ENCODE measurements at regions not wholly inside any gene's neighbourhood (a gene's known extent, or its start where the extent isn't known, plus 50 kb on each side); places are given as distances from the start of the nearest gene placed in this dataset.

- ChIA-PET CTCF (no interaction called here), POLR2A (no interaction called here)
- Histone ChIP-seq H3K4me3 (ENCODE audit: control extremely low read depth in 1 of 5, extremely low read depth in 1 of 5, insufficient read depth in 1 of 5, low read depth in 2 of 5, low read length in 4 of 5) (no peak overlapping the region), H4K20me1 (ENCODE audit: control insufficient read depth, insufficient read depth, low read length, poor library complexity, severe bottlenecking) (no peaks in the 10 kb centered on the region), H3K36me3 (replicated peaks in 1 of 2; ENCODE audit: control extremely low read depth in 1 of 2, control insufficient read depth in 1 of 2, extremely low read depth in 1 of 2, insufficient read depth in 2 of 2, low read length in 1 of 2) (no peaks in the 10 kb centered on the region), H3K9ac (ENCODE audit: low read length) (no peak overlapping the region), H3K27me3 (replicated peaks in 1 of 4; ENCODE audit: control extremely low read depth in 1 of 4, control insufficient read depth in 3 of 4, insufficient read depth in 4 of 4, low read length in 3 of 4) (no peaks in the 10 kb centered on the region), H2AFZ (ENCODE audit: insufficient read depth, low read depth, low read length, poor library complexity, severe bottlenecking) (no peak overlapping the region), H3K4me1 (ENCODE audit: control insufficient read depth in 2 of 2, insufficient read depth in 2 of 2, low read length in 2 of 2) (no peaks in the 10 kb centered on the region), H3K4me2 (replicated peaks; ENCODE audit: low read depth, low read length, poor library complexity, severe bottlenecking) (no peak overlapping the region), H3K79me2 (ENCODE audit: control insufficient read depth, insufficient read depth, low read length) (no peaks in the 10 kb centered on the region), H3K9me3 (ENCODE audit: control extremely low read depth in 1 of 3, control insufficient read depth in 2 of 3, insufficient read depth in 1 of 3, low read length in 2 of 3) (no peaks in the 10 kb centered on the region), H3K27ac (ENCODE audit: low read length in 2 of 2) (no peak overlapping the region)
- no peak for DNase-seq
- TF ChIP-seq, protein P1, sequence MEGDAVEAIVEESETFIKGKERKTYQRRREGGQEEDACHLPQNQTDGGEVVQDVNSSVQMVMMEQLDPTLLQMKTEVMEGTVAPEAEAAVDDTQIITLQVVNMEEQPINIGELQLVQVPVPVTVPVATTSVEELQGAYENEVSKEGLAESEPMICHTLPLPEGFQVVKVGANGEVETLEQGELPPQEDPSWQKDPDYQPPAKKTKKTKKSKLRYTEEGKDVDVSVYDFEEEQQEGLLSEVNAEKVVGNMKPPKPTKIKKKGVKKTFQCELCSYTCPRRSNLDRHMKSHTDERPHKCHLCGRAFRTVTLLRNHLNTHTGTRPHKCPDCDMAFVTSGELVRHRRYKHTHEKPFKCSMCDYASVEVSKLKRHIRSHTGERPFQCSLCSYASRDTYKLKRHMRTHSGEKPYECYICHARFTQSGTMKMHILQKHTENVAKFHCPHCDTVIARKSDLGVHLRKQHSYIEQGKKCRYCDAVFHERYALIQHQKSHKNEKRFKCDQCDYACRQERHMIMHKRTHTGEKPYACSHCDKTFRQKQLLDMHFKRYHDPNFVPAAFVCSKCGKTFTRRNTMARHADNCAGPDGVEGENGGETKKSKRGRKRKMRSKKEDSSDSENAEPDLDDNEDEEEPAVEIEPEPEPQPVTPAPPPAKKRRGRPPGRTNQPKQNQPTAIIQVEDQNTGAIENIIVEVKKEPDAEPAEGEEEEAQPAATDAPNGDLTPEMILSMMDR (IDR thresholded peaks at IDR 0.05) = no peak
- no peak for TF ChIP-seq EZH2 (IDR thresholded peaks at IDR 0.05; ENCODE audit: borderline replicate concordance, insufficient read depth, low read depth, low read length, poor library complexity, severe bottlenecking)
- H3K4me1 Mint-ChIP-seq = no peaks in the 10 kb centered on the region
- no peak overlapping the region for H3K4me3 Mint-ChIP-seq
- intact Hi-C loops (cut with micrococcal nuclease) = no loop called here
- no peaks in the 10 kb centered on the region for H3K27me3 Mint-ChIP-seq
- H3K27ac Mint-ChIP-seq = no peak overlapping the region
- ATAC-seq (ENCODE audit: low read depth) = no peak
- H3K9me3 Mint-ChIP-seq (ENCODE audit: insufficient read depth) = no peaks in the 10 kb centered on the region
Observed at GRCh38 chr4:23144707-23145106, 452.0 kb downstream of the GBA3 start.

DNA sequence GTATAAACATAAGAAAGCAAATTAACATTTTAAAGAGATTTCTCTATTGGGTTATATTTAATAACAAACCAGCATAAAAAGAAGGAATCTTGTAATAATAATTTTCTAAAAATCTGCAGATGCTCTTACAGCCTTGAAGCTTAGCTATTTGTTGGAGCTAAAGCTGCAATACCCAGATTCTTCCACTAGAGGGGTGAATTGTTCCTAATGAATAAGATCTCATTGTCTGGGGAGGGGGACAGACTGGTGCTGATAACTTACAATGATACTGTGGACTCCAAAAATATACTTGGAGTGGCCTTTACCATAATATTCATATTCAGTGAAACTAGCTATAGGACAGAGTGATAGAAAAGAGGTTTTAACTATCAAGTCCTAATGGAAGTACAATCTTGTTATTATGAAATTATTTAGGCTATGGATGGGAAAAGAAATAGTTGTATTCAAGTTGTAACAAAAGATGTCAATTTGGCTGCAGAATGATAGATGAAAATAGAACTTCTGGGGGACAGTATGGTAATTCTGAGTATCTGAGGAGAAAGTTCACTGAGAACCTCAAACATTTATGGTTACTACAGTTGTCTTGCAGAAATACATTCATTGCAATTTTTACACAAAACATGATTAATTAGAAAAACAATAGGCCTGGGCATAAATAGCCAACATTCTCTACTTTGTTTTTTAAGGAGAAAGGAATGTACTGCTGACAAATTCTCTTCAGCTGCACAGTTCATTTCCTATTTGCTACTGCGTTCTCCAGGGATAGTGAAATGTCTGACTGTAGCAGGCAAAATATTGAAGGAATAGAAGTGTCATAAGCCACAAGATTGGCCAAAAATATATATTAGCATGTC is 443.3 kb downstream of the GBA3 start:
- peak; percentile 9 for DNase-seq
- Mint-ChIP-seq H3K4me3 (no peak overlapping the region), H3K27ac (no peak overlapping the region), H3K27me3 (no peaks in the 10 kb centered on the region), H3K9me3 (ENCODE audit: insufficient read depth) (no peaks in the 10 kb centered on the region), H3K4me1 (no peaks in the 10 kb centered on the region)
- no peaks in the 10 kb centered on the region for H3K79me2 ChIP-seq (ENCODE audit: control insufficient read depth, insufficient read depth, low read length)
- intact Hi-C loops (cut with micrococcal nuclease) = no loop called here
- no peaks in the 10 kb centered on the region for H3K36me3 ChIP-seq (replicated peaks in 1 of 2; ENCODE audit: control extremely low read depth in 1 of 2, control insufficient read depth in 1 of 2, extremely low read depth in 1 of 2, insufficient read depth in 2 of 2, low read length in 1 of 2)
- POLR2A ChIA-PET = no interaction called here
- no peak for ATAC-seq (ENCODE audit: low read depth)
- H3K27me3 ChIP-seq (replicated peaks in 1 of 4; ENCODE audit: control extremely low read depth in 1 of 4, control insufficient read depth in 3 of 4, insufficient read depth in 4 of 4, low read length in 3 of 4) = no peaks in the 10 kb centered on the region
- no peak overlapping the region for H3K27ac ChIP-seq (ENCODE audit: low read length in 2 of 2)
- H3K9ac ChIP-seq (ENCODE audit: low read length) = no peak overlapping the region
- H2AFZ ChIP-seq (ENCODE audit: insufficient read depth, low read depth, low read length, poor library complexity, severe bottlenecking) = no peak overlapping the region
- CTCF ChIA-PET = interaction anchor here (0.6 kb wide), 1 partner anchor 1058 kb away, joined by 5 read pairs; no protein-coding TSS in a partner anchor
- H3K4me1 ChIP-seq (ENCODE audit: control insufficient read depth in 2 of 2, insufficient read depth in 2 of 2, low read length in 2 of 2) = no peaks in the 10 kb centered on the region
- TF ChIP-seq, protein P1 (IDR thresholded peaks at IDR 0.05) = peak; percentile 79
- no peak for TF ChIP-seq EZH2 (IDR thresholded peaks at IDR 0.05; ENCODE audit: borderline replicate concordance, insufficient read depth, low read depth, low read length, poor library complexity, severe bottlenecking)
- no peak overlapping the region for H3K4me3 ChIP-seq (ENCODE audit: control extremely low read depth in 1 of 5, extremely low read depth in 1 of 5, insufficient read depth in 1 of 5, low read depth in 2 of 5, low read length in 4 of 5)
- no peaks in the 10 kb centered on the region for H4K20me1 ChIP-seq (ENCODE audit: control insufficient read depth, insufficient read depth, low read length, poor library complexity, severe bottlenecking)
- no CpG with 5 or more reads among the region's 1 CpG for WGBS (ENCODE audit: insufficient coverage)
- no peaks in the 10 kb centered on the region for H3K9me3 ChIP-seq (ENCODE audit: control extremely low read depth in 1 of 3, control insufficient read depth in 2 of 3, insufficient read depth in 1 of 3, low read length in 2 of 3)
- H3K4me2 ChIP-seq (replicated peaks; ENCODE audit: low read depth, low read length, poor library complexity, severe bottlenecking) = no peak overlapping the region
